Panc1 (cell line): ENCODE measurements at regions not wholly inside any gene's neighbourhood (a gene's known extent, or its start where the extent isn't known, plus 50 kb on each side); places are given as distances from the start of the nearest gene placed in this dataset.

Source experiments
- ATAC-seq: fragments of 200-7000 bp; cut with Tn5 transposase; 2 replicates; pipeline ENCODE4 v1.9.1; 2020; ENCODE audit warnings: mild to moderate bottlenecking, moderate library complexity
- BruUV-seq: library from RNA; stranded (reverse); fragments of 400-500 nt; replicated peaks from 2 replicates; lab custom pipeline; 2021; lab: Mats Ljungman, UMichigan
- CTCF ChIA-PET: fragments of 300-600 bp; sonication (Branson Sonifier 250); formaldehyde crosslinking; loops from one replicate; lab custom pipeline; 2022; ENCODE audit warnings: antibody characterized with exemption; lab: Charles Lee
- POLR2A ChIA-PET: fragments of 300-600 bp; sonication (Branson Sonifier 250); formaldehyde crosslinking; loops from one replicate; lab custom pipeline; 2022; ENCODE audit warnings: antibody characterized with exemption; lab: Charles Lee
- DNase-seq: peaks from one replicate; pipeline ENCODE4 v3.0.0-alpha.2; 2010; ENCODE audit warnings: low read depth, low spot score
- H3K27ac ChIP-seq: 2 replicates; pipeline ENCODE4 v1.5.1; 2011; ENCODE audit warnings: mild to moderate bottlenecking, low read length, inconsistent platforms
- H3K27me3 ChIP-seq: fragments of 200-500 bp; sonication (Bioruptor generic); 2 replicates; pipeline ENCODE4 v1.6.0; 2014; ENCODE audit warnings: low read length, inconsistent platforms; ENCODE audit not compliant: control insufficient read depth, insufficient read depth
- H3K36me3 ChIP-seq: fragments of 200-500 bp; sonication (Bioruptor generic); 2 replicates; pipeline ENCODE4 v1.5.1; 2014; ENCODE audit warnings: inconsistent platforms, mild to moderate bottlenecking, low read length, moderate library complexity; ENCODE audit not compliant: control insufficient read depth, insufficient read depth
- H3K4me1 ChIP-seq: 2 replicates; pipeline ENCODE4 v1.5.1; 2011; ENCODE audit warnings: inconsistent platforms, mild to moderate bottlenecking, low read length, moderate library complexity; ENCODE audit not compliant: control insufficient read depth, insufficient read depth
- H3K4me3 ChIP-seq, 2 experiments: 2 replicates each; pipeline ENCODE4 v1.5.1; 2011 to 2012; ENCODE audit warnings: low read depth in 2 of 2, low read length in 2 of 2, mild to moderate bottlenecking in 2 of 2, inconsistent platforms in 1 of 2, moderate library complexity in 1 of 2
- H3K9me3 ChIP-seq: fragments of 200-500 bp; sonication (Bioruptor generic); 2 replicates; pipeline ENCODE4 v1.5.1; 2014; ENCODE audit warnings: low read depth, mild to moderate bottlenecking, inconsistent platforms, low read length, moderate library complexity; ENCODE audit not compliant: control insufficient read depth, insufficient read depth
- POLR2AphosphoS5 ChIP-seq: IDR thresholded peaks from 2 replicates; pipeline ENCODE4 v1.6.1; 2012; ENCODE audit warnings: mild to moderate bottlenecking, low read depth, low read length, moderate library complexity
- SIN3A ChIP-seq: IDR thresholded peaks from 2 replicates; pipeline ENCODE4 v1.6.1; 2012; ENCODE audit warnings: low read depth, mild to moderate bottlenecking, low read length, moderate library complexity, borderline replicate concordance; ENCODE audit not compliant: insufficient read depth
- TCF7L2 ChIP-seq: IDR thresholded peaks from 2 replicates; pipeline ENCODE4 v1.6.1; 2011; ENCODE audit warnings: mild to moderate bottlenecking, low read depth, low read length, inconsistent platforms
- in situ Hi-C: cut with HindIII; loops from 2 replicates; pipeline ENCODE4 v1.10.0; 2016; ENCODE audit warnings: low sequenced_read_pairs, low pct_unique_long_range_greater_than_20kb
- intact Hi-C: fragments of 100-400 bp; cut with micrococcal nuclease; formaldehyde crosslinking; loops from one replicate; pipeline ENCODE4 v1.10.0; 2022; ENCODE audit not compliant: unreplicated experiment
- TF ChIP-seq, protein P1 (sequence below): fragments of 450-650 bp; IDR thresholded peaks from 2 replicates; pipeline ENCODE4 v1.5.1; 2017; ENCODE audit warnings: mild to moderate bottlenecking
- TF ChIP-seq, protein P2 (sequence below), 2 experiments: IDR thresholded peaks; 2 replicates each; pipeline ENCODE4 v1.6.1; 2011 to 2012; ENCODE audit warnings: low read depth in 2 of 2, control low read depth in 1 of 2, low read length in 1 of 2, mild to moderate bottlenecking in 1 of 2, moderate library complexity in 1 of 2; ENCODE audit not compliant: insufficient read depth in 1 of 2

DNA sequence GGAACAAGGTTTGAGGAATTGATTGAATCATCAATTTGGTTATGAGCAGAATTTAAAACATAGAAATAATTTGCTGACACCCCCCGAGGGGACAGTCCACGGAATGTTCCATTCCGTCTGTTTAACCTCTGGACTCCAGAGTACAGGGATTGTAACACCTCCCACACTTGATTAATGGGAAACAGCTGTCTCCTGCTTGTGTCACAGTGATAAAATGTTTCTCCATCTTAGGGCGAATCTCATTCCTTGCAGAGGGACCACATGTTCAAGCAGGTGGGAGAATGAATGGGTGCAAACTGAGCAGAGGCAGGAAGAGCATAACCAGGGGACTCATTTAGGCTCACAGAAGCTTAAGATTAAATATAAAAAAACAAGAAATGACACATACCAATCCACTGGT, 249.5 kb upstream of the RBFOX1 start:
- no peaks in the 10 kb centered on the region for H3K36me3 ChIP-seq
- no peak overlapping the region for H3K4me3 ChIP-seq
- H3K27me3 ChIP-seq = no peaks in the 10 kb centered on the region
- no peaks in the 10 kb centered on the region for H3K9me3 ChIP-seq
- in situ Hi-C loops (no loop called here), intact Hi-C loops (no loop called here)
- ATAC-seq (no peak), DNase-seq (no peak)
- TF ChIP-seq TCF7L2 = no peak
- TF ChIP-seq, protein P1, sequence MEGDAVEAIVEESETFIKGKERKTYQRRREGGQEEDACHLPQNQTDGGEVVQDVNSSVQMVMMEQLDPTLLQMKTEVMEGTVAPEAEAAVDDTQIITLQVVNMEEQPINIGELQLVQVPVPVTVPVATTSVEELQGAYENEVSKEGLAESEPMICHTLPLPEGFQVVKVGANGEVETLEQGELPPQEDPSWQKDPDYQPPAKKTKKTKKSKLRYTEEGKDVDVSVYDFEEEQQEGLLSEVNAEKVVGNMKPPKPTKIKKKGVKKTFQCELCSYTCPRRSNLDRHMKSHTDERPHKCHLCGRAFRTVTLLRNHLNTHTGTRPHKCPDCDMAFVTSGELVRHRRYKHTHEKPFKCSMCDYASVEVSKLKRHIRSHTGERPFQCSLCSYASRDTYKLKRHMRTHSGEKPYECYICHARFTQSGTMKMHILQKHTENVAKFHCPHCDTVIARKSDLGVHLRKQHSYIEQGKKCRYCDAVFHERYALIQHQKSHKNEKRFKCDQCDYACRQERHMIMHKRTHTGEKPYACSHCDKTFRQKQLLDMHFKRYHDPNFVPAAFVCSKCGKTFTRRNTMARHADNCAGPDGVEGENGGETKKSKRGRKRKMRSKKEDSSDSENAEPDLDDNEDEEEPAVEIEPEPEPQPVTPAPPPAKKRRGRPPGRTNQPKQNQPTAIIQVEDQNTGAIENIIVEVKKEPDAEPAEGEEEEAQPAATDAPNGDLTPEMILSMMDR = no peak
- TF ChIP-seq, protein P2, sequence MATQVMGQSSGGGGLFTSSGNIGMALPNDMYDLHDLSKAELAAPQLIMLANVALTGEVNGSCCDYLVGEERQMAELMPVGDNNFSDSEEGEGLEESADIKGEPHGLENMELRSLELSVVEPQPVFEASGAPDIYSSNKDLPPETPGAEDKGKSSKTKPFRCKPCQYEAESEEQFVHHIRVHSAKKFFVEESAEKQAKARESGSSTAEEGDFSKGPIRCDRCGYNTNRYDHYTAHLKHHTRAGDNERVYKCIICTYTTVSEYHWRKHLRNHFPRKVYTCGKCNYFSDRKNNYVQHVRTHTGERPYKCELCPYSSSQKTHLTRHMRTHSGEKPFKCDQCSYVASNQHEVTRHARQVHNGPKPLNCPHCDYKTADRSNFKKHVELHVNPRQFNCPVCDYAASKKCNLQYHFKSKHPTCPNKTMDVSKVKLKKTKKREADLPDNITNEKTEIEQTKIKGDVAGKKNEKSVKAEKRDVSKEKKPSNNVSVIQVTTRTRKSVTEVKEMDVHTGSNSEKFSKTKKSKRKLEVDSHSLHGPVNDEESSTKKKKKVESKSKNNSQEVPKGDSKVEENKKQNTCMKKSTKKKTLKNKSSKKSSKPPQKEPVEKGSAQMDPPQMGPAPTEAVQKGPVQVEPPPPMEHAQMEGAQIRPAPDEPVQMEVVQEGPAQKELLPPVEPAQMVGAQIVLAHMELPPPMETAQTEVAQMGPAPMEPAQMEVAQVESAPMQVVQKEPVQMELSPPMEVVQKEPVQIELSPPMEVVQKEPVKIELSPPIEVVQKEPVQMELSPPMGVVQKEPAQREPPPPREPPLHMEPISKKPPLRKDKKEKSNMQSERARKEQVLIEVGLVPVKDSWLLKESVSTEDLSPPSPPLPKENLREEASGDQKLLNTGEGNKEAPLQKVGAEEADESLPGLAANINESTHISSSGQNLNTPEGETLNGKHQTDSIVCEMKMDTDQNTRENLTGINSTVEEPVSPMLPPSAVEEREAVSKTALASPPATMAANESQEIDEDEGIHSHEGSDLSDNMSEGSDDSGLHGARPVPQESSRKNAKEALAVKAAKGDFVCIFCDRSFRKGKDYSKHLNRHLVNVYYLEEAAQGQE (IDR thresholded peaks at IDR 0.05; ENCODE audit: insufficient read depth in 1 of 2, low read depth in 2 of 2, low read length in 1 of 2) = no peak
- TF ChIP-seq SIN3A = no peak
- no peak for TF ChIP-seq POLR2AphosphoS5
- ChIA-PET CTCF (no interaction called here), POLR2A (no interaction called here)
- H3K27ac ChIP-seq = no peak overlapping the region
- H3K4me1 ChIP-seq = no peaks in the 10 kb centered on the region
- no TSS peak for BruUV-seq

DNA sequence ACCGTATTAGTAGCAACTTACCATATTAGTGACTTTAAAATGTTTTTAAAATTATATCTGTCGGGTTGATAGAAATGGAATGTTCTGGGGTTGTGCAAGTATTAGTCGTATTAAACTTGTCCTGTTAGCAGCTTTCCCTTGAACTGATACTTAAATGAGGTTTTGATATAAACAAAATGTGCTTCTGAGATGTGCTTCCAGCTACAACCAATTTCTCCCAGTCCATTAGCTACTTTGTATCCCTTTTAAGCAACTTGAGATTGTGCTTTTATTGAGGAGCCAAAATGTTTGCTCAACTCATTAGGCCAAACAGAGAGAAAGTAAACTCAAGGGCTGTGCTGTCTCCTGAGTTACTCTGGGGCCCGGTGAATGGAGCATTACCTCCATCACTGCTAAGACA, 255.0 kb upstream of the RBFOX1 start:
- ChIA-PET POLR2A (no interaction called here), CTCF (no interaction called here)
- no peaks in the 10 kb centered on the region for H3K27me3 ChIP-seq
- DNase-seq = no peak
- TF ChIP-seq, protein P2 (IDR thresholded peaks at IDR 0.05; ENCODE audit: insufficient read depth in 1 of 2, low read depth in 2 of 2, low read length in 1 of 2) = no peak
- TF ChIP-seq TCF7L2 (no peak), POLR2AphosphoS5 (no peak), SIN3A (no peak)
- TF ChIP-seq, protein P1 = no peak
- no peak for ATAC-seq
- no peak overlapping the region for H3K4me3 ChIP-seq
- intact Hi-C loops (no loop called here), in situ Hi-C loops (no loop called here)
- H3K4me1 ChIP-seq = no peaks in the 10 kb centered on the region
- H3K9me3 ChIP-seq = no peaks in the 10 kb centered on the region
- H3K27ac ChIP-seq = no peak overlapping the region
- no TSS peak for BruUV-seq
- H3K36me3 ChIP-seq = no peaks in the 10 kb centered on the region
